Epithelial cell of esophagus (primary cell): ENCODE measurements at regions not wholly inside any gene's neighbourhood (a gene's known extent, or its start where the extent isn't known, plus 50 kb on each side); places are given as distances from the start of the nearest gene placed in this dataset.

ENCODE experiments used
- DNase-seq: peaks from one replicate; pipeline ENCODE4 v3.0.0; 2010; ENCODE audit warnings: low read depth
- H3K4me3 ChIP-seq: 2 replicates; pipeline ENCODE4 v1.5.1; 2011; ENCODE audit warnings: mild to moderate bottlenecking, low read length, control low read depth
- TF ChIP-seq, protein P1 (sequence below): IDR thresholded peaks from 2 replicates; pipeline ENCODE4 v1.5.1; 2011; ENCODE audit warnings: low read depth, mild to moderate bottlenecking, low read length, control low read depth, inconsistent platforms; ENCODE audit not compliant: insufficient read depth; ENCODE audit errors: missing control alignments

GRCh38 chr2:160683206-160683605 is 189.6 kb upstream of the RBMS1 start:
- no peak for DNase-seq
- no peak overlapping the region for H3K4me3 ChIP-seq
- TF ChIP-seq, protein P1, sequence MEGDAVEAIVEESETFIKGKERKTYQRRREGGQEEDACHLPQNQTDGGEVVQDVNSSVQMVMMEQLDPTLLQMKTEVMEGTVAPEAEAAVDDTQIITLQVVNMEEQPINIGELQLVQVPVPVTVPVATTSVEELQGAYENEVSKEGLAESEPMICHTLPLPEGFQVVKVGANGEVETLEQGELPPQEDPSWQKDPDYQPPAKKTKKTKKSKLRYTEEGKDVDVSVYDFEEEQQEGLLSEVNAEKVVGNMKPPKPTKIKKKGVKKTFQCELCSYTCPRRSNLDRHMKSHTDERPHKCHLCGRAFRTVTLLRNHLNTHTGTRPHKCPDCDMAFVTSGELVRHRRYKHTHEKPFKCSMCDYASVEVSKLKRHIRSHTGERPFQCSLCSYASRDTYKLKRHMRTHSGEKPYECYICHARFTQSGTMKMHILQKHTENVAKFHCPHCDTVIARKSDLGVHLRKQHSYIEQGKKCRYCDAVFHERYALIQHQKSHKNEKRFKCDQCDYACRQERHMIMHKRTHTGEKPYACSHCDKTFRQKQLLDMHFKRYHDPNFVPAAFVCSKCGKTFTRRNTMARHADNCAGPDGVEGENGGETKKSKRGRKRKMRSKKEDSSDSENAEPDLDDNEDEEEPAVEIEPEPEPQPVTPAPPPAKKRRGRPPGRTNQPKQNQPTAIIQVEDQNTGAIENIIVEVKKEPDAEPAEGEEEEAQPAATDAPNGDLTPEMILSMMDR = no peak

DNA sequence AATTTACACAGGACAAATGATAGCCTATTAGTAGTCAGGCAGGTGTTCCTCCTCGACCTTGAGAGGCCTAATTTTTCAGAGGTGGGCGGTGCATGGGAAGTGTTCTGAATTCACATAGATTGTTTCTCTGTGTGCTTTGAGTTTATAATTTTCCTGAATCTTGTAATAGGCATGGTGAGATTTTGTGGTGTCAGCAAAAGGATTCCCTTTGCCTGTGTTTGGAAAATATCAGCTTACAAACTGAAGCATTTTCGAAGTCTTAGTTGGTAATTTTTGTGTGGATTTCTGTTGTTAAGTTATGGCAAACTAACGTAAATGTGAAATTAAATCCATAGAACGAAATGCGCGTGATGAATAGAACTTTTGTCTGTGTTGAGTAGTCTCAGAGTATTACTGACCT is 194.0 kb upstream of the RBMS1 start:
- H3K4me3 ChIP-seq = no peak overlapping the region
- DNase-seq = no peak
- TF ChIP-seq, protein P1 = no peak

DNA sequence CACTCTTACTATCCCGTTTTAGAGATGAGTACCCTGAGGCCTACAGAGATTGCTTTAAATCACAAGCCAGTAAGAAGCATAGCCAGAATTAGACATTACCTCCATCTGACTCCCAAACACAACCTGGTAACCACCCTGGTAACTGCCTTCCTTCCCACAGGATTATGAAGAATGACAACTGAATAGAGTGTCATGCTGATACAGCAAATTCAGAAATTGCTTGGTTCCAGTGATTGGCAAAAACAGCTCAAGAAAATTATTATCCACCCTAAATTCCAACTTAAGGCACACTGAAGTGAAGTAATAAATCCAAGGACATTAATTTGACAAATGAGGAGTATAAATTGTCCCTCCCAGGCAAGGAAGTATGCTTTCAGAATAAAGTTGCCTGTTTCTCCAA is 195.8 kb upstream of the RBMS1 start:
- no peak overlapping the region for H3K4me3 ChIP-seq
- TF ChIP-seq, protein P1 = no peak
- no peak for DNase-seq

GRCh38 chr2:160694221-160694620 is 200.6 kb upstream of the RBMS1 start:
- DNase-seq = no peak
- TF ChIP-seq, protein P1 = no peak
- H3K4me3 ChIP-seq = no peak overlapping the region

DNA sequence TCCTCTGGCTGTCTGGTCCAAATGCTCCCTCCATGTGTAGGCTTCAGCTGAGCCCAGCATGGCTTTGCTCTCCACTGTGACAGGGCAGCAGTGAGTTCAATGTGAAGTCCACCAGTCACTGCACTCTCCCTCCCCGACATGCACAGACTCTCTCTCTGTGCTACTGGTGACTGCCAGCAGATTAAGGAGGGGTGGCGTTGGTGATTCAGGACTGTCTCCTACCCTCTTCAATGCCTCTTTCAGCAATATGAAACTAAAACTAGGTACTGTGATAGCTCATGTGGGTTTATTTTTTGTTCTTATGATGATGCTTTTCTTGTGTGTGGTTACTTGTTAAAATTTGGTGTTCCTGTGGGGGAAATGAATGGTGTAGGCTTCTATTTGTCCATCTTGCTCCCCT is 201.0 kb upstream of the RBMS1 start:
- TF ChIP-seq, protein P1 = no peak
- no peak for DNase-seq
- H3K4me3 ChIP-seq = no peak overlapping the region

- TF ChIP-seq, protein P1 = no peak
- no peak overlapping the region for H3K4me3 ChIP-seq
- DNase-seq = peak; percentile 91
These were observed 201.9 kb upstream of the RBMS1 start for GRCh38 chr2:160695402-160696086.

DNA sequence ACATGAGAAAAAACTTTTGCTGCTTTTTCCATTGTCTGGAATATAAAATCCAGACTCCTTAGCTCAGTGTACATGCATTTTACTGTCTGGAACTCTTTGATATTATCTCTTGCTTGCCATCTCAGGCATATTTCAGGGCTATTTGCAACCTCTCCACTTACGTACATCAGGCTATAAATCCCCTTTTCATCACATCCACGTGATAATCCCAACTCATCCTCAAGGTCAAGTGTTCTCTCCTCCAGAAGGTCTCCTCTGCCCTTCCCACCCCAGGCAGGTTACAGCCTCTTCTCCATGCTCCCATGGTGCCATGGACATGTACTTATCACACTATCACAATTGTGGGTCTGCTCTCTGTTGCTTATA is 202.5 kb upstream of the RBMS1 start:
- DNase-seq = no peak
- TF ChIP-seq, protein P1 = no peak
- H3K4me3 ChIP-seq = no peak overlapping the region
